ENCODE measurements at regions not wholly inside any gene's neighbourhood (a gene's known extent, or its start where the extent isn't known, plus 50 kb on each side); places are given as distances from the start of the nearest gene placed in this dataset.
"Not testable (repeated sequence)": the region's sequence is repeated elsewhere in the genome, so short reads cannot be mapped to it uniquely, and the experiment has no call there.

DNA sequence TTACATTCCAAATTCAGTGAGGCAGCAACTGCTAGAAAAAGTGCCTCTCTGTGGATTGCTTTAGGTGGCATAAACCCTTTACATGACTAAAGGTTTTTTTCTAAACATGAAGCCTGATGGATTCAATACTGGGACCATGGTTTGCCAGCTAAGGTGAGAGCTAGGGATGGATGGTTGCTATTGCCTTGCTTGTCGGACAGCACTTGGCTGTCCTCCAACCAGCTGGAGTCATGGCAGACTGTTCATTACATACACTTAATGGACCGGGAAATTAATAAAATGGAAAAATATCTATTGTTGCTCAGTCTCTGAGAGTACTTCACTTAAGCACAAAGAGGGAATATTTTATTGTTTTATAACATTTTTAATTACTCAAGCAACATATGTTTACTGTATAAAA is 116.9 kb upstream of the TRPC7 start:
- Histone ChIP-seq H3K4me1 (ENCODE audit: control insufficient read depth, insufficient read depth, low read length) (no peaks in the 10 kb centered on the region), H3K4me3 (ENCODE audit: insufficient read depth, low read depth, low read length) (no peak overlapping the region), H3K36me3 (ENCODE audit: control insufficient read depth, insufficient read depth, low read length) (no peaks in the 10 kb centered on the region), H3K27ac (ENCODE audit: insufficient read depth, low read depth, low read length, poor library complexity, severe bottlenecking) (no peak overlapping the region), H3K9me3 (ENCODE audit: control insufficient read depth, low read length) (no peaks in the 10 kb centered on the region), H3K27me3 (ENCODE audit: control insufficient read depth, insufficient read depth, low read length, poor library complexity, severe bottlenecking) (no peaks in the 10 kb centered on the region)
- WGBS, 2 experiments, result 100% methylated on average over 2 of the region's 2 CpGs

- Histone ChIP-seq H3K4me1 (ENCODE audit: control insufficient read depth, insufficient read depth, low read length) (no peaks in the 10 kb centered on the region), H3K27ac (ENCODE audit: insufficient read depth, low read depth, low read length, poor library complexity, severe bottlenecking) (no peak overlapping the region), H3K27me3 (ENCODE audit: control insufficient read depth, insufficient read depth, low read length, poor library complexity, severe bottlenecking) (no peaks in the 10 kb centered on the region), H3K36me3 (ENCODE audit: control insufficient read depth, insufficient read depth, low read length) (no peaks in the 10 kb centered on the region), H3K9me3 (ENCODE audit: control insufficient read depth, low read length) (no peaks in the 10 kb centered on the region), H3K4me3 (ENCODE audit: insufficient read depth, low read depth, low read length) (no peak overlapping the region)
- 76 to 95% methylated on average over 1 to 2 of the region's 3 CpGs for WGBS, 2 experiments
Measured at GRCh38 chr5:136474466-136474865, 109.1 kb upstream of the TRPC7 start.

DNA sequence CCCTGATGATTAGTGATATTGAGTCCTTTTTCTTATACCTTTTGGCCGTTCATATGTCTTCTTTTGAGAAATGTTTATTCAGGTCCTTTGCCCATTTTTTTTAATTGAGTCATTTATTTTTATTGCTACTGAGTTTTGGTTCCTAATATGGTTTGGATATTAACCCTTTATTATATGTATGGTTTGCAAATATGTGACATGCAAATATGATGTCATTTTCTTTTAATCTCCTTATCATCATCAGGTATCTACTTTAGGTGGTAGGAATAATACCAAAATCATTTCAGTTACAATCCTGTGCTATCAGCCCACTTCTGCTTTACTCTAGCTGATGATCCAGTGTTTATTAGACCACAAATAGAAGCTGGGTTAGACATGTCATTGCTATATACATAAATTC is 102.3 kb upstream of the TRPC7 start:
- H3K4me3 ChIP-seq (ENCODE audit: insufficient read depth, low read depth, low read length), result peak overlapping the region; percentile 10
- 67 to 75% methylated on average over 1 of the region's 1 CpG for WGBS, 2 experiments
- H3K4me1 ChIP-seq (ENCODE audit: control insufficient read depth, insufficient read depth, low read length), result no peaks in the 10 kb centered on the region
- no peaks in the 10 kb centered on the region for H3K36me3 ChIP-seq (ENCODE audit: control insufficient read depth, insufficient read depth, low read length)
- no peaks in the 10 kb centered on the region for H3K27me3 ChIP-seq (ENCODE audit: control insufficient read depth, insufficient read depth, low read length, poor library complexity, severe bottlenecking)
- H3K9me3 ChIP-seq (ENCODE audit: control insufficient read depth, low read length), result no peaks in the 10 kb centered on the region
- no peak overlapping the region for H3K27ac ChIP-seq (ENCODE audit: insufficient read depth, low read depth, low read length, poor library complexity, severe bottlenecking)

DNA sequence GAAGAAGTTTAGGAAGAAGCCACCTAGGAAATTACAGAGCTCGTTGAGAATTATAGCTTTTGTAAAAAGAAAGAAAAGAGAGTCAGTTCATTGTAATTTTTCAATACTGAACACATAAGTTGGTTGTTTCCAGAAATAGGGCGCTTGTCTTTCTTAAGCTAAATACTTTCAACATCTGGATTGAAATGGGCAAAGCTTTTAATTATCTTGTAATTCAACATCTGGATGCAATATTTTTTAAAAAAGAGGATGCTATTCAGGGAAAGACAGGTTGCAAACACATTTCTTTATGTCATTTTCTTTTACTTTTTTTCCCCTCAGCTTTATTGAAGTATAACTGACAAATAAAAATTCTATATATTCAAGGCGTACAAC is 100.7 kb upstream of the TRPC7 start:
- no peak overlapping the region for H3K4me3 ChIP-seq (ENCODE audit: insufficient read depth, low read depth, low read length)
- H3K27ac ChIP-seq (ENCODE audit: insufficient read depth, low read depth, low read length, poor library complexity, severe bottlenecking), result no peak overlapping the region
- no peaks in the 10 kb centered on the region for H3K9me3 ChIP-seq (ENCODE audit: control insufficient read depth, low read length)
- no peaks in the 10 kb centered on the region for H3K36me3 ChIP-seq (ENCODE audit: control insufficient read depth, insufficient read depth, low read length)
- 94 to 100% methylated on average over 2 to 3 of the region's 3 CpGs for WGBS, 2 experiments
- no peaks in the 10 kb centered on the region for H3K4me1 ChIP-seq (ENCODE audit: control insufficient read depth, insufficient read depth, low read length)
- H3K27me3 ChIP-seq (ENCODE audit: control insufficient read depth, insufficient read depth, low read length, poor library complexity, severe bottlenecking), result no peaks in the 10 kb centered on the region

GRCh38 chr5:136458481-136458880 is 93.1 kb upstream of the TRPC7 start:
- no peaks in the 10 kb centered on the region for H3K9me3 ChIP-seq (ENCODE audit: control insufficient read depth, low read length)
- no peaks in the 10 kb centered on the region for H3K27me3 ChIP-seq (ENCODE audit: control insufficient read depth, insufficient read depth, low read length, poor library complexity, severe bottlenecking)
- H3K36me3 ChIP-seq (ENCODE audit: control insufficient read depth, insufficient read depth, low read length), result no peaks in the 10 kb centered on the region
- no peaks in the 10 kb centered on the region for H3K4me1 ChIP-seq (ENCODE audit: control insufficient read depth, insufficient read depth, low read length)
- WGBS, 2 experiments, result 100% methylated on average over 1 of the region's 1 CpG
- H3K4me3 ChIP-seq (ENCODE audit: insufficient read depth, low read depth, low read length), result no peak overlapping the region
- no peak overlapping the region for H3K27ac ChIP-seq (ENCODE audit: insufficient read depth, low read depth, low read length, poor library complexity, severe bottlenecking)

GRCh38 chr5:136457390-136458013 is 92.2 kb upstream of the TRPC7 start:
- H3K9me3 ChIP-seq (ENCODE audit: control insufficient read depth, low read length), result no peaks in the 10 kb centered on the region
- H3K4me1 ChIP-seq (ENCODE audit: control insufficient read depth, insufficient read depth, low read length), result no peaks in the 10 kb centered on the region
- no peak overlapping the region for H3K27ac ChIP-seq (ENCODE audit: insufficient read depth, low read depth, low read length, poor library complexity, severe bottlenecking)
- no peak overlapping the region for H3K4me3 ChIP-seq (ENCODE audit: insufficient read depth, low read depth, low read length)
- H3K36me3 ChIP-seq (ENCODE audit: control insufficient read depth, insufficient read depth, low read length), result no peaks in the 10 kb centered on the region
- WGBS, 2 experiments, result 83 to 92% methylated on average over 2 of the region's 2 CpGs
- H3K27me3 ChIP-seq (ENCODE audit: control insufficient read depth, insufficient read depth, low read length, poor library complexity, severe bottlenecking), result no peaks in the 10 kb centered on the region

GRCh38 chr5:136455409-136455808 is 90.1 kb upstream of the TRPC7 start:
- no peaks in the 10 kb centered on the region for H3K4me1 ChIP-seq (ENCODE audit: control insufficient read depth, insufficient read depth, low read length)
- 78 to 88% methylated on average over 1 of the region's 1 CpG for WGBS, 2 experiments
- no peak overlapping the region for H3K4me3 ChIP-seq (ENCODE audit: insufficient read depth, low read depth, low read length)
- H3K36me3 ChIP-seq (ENCODE audit: control insufficient read depth, insufficient read depth, low read length), result no peaks in the 10 kb centered on the region
- H3K27me3 ChIP-seq (ENCODE audit: control insufficient read depth, insufficient read depth, low read length, poor library complexity, severe bottlenecking), result no peaks in the 10 kb centered on the region
- H3K27ac ChIP-seq (ENCODE audit: insufficient read depth, low read depth, low read length, poor library complexity, severe bottlenecking), result no peak overlapping the region
- H3K9me3 ChIP-seq (ENCODE audit: control insufficient read depth, low read length), result no peaks in the 10 kb centered on the region

DNA sequence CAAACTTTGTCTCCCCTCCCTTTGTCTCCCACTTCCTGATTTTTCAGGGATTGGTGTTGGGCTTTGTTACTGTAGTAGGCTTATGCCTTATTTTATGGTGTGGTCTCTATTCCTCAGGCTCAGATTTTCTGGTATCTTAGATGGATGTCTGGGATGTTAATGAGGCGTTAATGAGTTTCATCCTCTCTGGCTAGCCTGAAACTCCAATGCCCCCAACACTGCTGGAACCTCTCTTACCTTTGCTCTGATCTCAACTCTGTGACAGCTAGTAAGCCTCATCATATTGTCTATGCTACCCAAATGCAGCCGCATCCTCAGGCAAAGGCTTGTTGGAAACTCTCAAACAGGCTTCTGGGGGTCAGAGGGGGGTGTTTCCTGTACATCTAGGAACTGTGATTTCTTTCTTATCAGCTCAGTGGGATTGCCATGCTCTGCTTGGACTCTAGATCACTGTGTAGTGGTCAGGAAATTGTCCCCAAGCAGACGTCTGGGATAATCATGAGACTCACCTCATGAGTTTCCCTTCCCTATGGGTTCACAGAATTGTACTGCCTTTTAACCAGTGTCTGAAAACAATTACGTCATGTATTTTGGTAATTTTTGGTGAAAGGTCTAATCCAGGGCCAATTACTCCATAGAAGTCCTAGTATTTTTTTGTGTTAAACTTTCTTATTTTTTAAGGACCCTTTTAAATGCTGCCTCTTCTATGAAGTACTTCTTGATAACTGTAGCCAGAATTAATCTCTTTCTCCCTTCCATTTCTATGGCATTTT is 88.8 kb upstream of the TRPC7 start:
- no peaks in the 10 kb centered on the region for H3K9me3 ChIP-seq (ENCODE audit: control insufficient read depth, low read length)
- no peaks in the 10 kb centered on the region for H3K4me1 ChIP-seq (ENCODE audit: control insufficient read depth, insufficient read depth, low read length)
- no peak overlapping the region for H3K4me3 ChIP-seq (ENCODE audit: insufficient read depth, low read depth, low read length)
- 90 to 92% methylated on average over 4 of the region's 4 CpGs for WGBS, 2 experiments
- no peaks in the 10 kb centered on the region for H3K27me3 ChIP-seq (ENCODE audit: control insufficient read depth, insufficient read depth, low read length, poor library complexity, severe bottlenecking)
- H3K36me3 ChIP-seq (ENCODE audit: control insufficient read depth, insufficient read depth, low read length), result no peaks in the 10 kb centered on the region
- no peak overlapping the region for H3K27ac ChIP-seq (ENCODE audit: insufficient read depth, low read depth, low read length, poor library complexity, severe bottlenecking)

GRCh38 chr5:136453199-136453598 is 87.9 kb upstream of the TRPC7 start:
- no peaks in the 10 kb centered on the region for H3K27me3 ChIP-seq (ENCODE audit: control insufficient read depth, insufficient read depth, low read length, poor library complexity, severe bottlenecking)
- H3K4me1 ChIP-seq (ENCODE audit: control insufficient read depth, insufficient read depth, low read length), result no peaks in the 10 kb centered on the region
- no peak overlapping the region for H3K27ac ChIP-seq (ENCODE audit: insufficient read depth, low read depth, low read length, poor library complexity, severe bottlenecking)
- H3K4me3 ChIP-seq (ENCODE audit: insufficient read depth, low read depth, low read length), result no peak overlapping the region
- no peaks in the 10 kb centered on the region for H3K36me3 ChIP-seq (ENCODE audit: control insufficient read depth, insufficient read depth, low read length)
- no peaks in the 10 kb centered on the region for H3K9me3 ChIP-seq (ENCODE audit: control insufficient read depth, low read length)

- not testable (repeated sequence) for H3K27ac ChIP-seq (ENCODE audit: insufficient read depth, low read depth, low read length, poor library complexity, severe bottlenecking); H3K4me3 ChIP-seq (ENCODE audit: insufficient read depth, low read depth, low read length); H3K9me3 ChIP-seq (ENCODE audit: control insufficient read depth, low read length); H3K4me1 ChIP-seq (ENCODE audit: control insufficient read depth, insufficient read depth, low read length); H3K36me3 ChIP-seq (ENCODE audit: control insufficient read depth, insufficient read depth, low read length); H3K27me3 ChIP-seq (ENCODE audit: control insufficient read depth, insufficient read depth, low read length, poor library complexity, severe bottlenecking)
- WGBS, 2 experiments, result 87 to 90% methylated on average over 2 of the region's 2 CpGs
Measured at GRCh38 chr5:136447576-136447975, 82.2 kb upstream of the TRPC7 start.

All from ectodermal cell (in vitro differentiated cells).